Endothelial cell of umbilical vein (primary cell): ENCODE measurements at regions not wholly inside any gene's neighbourhood (a gene's known extent, or its start where the extent isn't known, plus 50 kb on each side); places are given as distances from the start of the nearest gene placed in this dataset.
"Not testable (repeated sequence)": the region's sequence is repeated elsewhere in the genome, so short reads cannot be mapped to it uniquely, and the experiment has no call there.

Experiments
- BruUV-seq: library from RNA; stranded (reverse); fragments of 400-500 nt; replicated peaks from 2 replicates; lab custom pipeline; 2021; lab: Mats Ljungman, UMichigan
- CTCF ChIA-PET: fragments of 300-600, 350-600 bp; sonication (Branson Sonifier 250); formaldehyde crosslinking; loops from one replicate; lab custom pipeline; 2021; ENCODE audit warnings: antibody characterized with exemption, inconsistent platforms; lab: Charles Lee
- POLR2A ChIA-PET: fragments of 300-600, 350-600 bp; sonication (Branson Sonifier 250); formaldehyde crosslinking; loops from one replicate; lab custom pipeline; 2021; ENCODE audit warnings: antibody characterized with exemption, inconsistent platforms; lab: Charles Lee
- DNase-seq: peaks from one replicate; pipeline ENCODE4 v3.0.0-alpha.2; 2011; ENCODE audit warnings: low read depth, low spot score
- FAIRE-seq: peaks from 2 replicates; lab custom pipeline; 2011; peaks lifted over from hg19 to GRCh38; lab: Jason Lieb, UNC
- H2AFZ ChIP-seq: 2 replicates; pipeline ENCODE4 v1.6.0; 2012; ENCODE audit warnings: low read depth, low read length, control low read depth, inconsistent platforms
- H3K27ac ChIP-seq: 2 replicates; pipeline ENCODE4 v1.5.1; 2011; ENCODE audit warnings: low read depth, mild to moderate bottlenecking, control low read depth, low read length, moderate library complexity; ENCODE audit not compliant: insufficient read depth
- H3K27me3 ChIP-seq, 2 experiments: 2 replicates each; pipeline versions ENCODE4 v1.6.0 to v1.6.1; 2011; ENCODE audit warnings: low read length in 2 of 2, mixed read lengths in 1 of 2; ENCODE audit not compliant: control insufficient read depth in 2 of 2, insufficient read depth in 2 of 2
- H3K36me3 ChIP-seq, 2 experiments: 2 replicates in 1 of 2; 3 replicates in 1 of 2; pipeline ENCODE4 v1.5.1; 2011; ENCODE audit warnings: low read length in 2 of 2, mild to moderate bottlenecking in 1 of 2, moderate library complexity in 1 of 2; ENCODE audit not compliant: control insufficient read depth in 2 of 2, insufficient read depth in 2 of 2; ENCODE audit errors: extremely low read depth in 1 of 2
- H3K4me1 ChIP-seq: 3 replicates; pipeline ENCODE4 v1.5.1; 2011; ENCODE audit warnings: mild to moderate bottlenecking, low read length; ENCODE audit not compliant: control insufficient read depth, insufficient read depth; ENCODE audit errors: extremely low read depth
- H3K4me2 ChIP-seq: 2 replicates; pipeline ENCODE4 v1.6.1; 2011; ENCODE audit warnings: low read length, control low read depth, mixed read lengths; ENCODE audit not compliant: insufficient read depth
- H3K4me3 ChIP-seq, 3 experiments: fragments of 200-600 bp in 1 of 3; sonication (generic), shearing (Covaris generic) in 1 of 3; replicated peaks in 1 of 3; 2 replicates each; pipeline ENCODE4 v1.5.1; 2011 to 2016; ENCODE audit warnings: control low read depth in 3 of 3, low read length in 3 of 3, mild to moderate bottlenecking in 2 of 3, inconsistent platforms in 1 of 3, low read depth in 1 of 3, moderate library complexity in 1 of 3; ENCODE audit not compliant: insufficient read depth in 1 of 3
- H3K79me2 ChIP-seq: 2 replicates; pipeline ENCODE4 v1.6.0; 2012; ENCODE audit warnings: low read length, inconsistent platforms; ENCODE audit not compliant: control insufficient read depth, insufficient read depth
- H3K9ac ChIP-seq: replicated peaks from 2 replicates; pipeline ENCODE3; 2011; ENCODE audit warnings: low read length, control low read depth; ENCODE audit not compliant: insufficient read depth; ENCODE audit errors: extremely low read depth
- H3K9me1 ChIP-seq: replicated peaks from 3 replicates; pipeline ENCODE4 v1.6.0; 2011; ENCODE audit warnings: mild to moderate bottlenecking, low read length; ENCODE audit not compliant: control insufficient read depth, insufficient read depth; ENCODE audit errors: extremely low read depth
- H3K9me3 ChIP-seq: replicated peaks from 2 replicates; pipeline ENCODE4 v1.5.1; 2012; ENCODE audit warnings: low read length, inconsistent platforms; ENCODE audit not compliant: control insufficient read depth, insufficient read depth
- H4K20me1 ChIP-seq: replicated peaks from 2 replicates; pipeline ENCODE3; 2011; ENCODE audit warnings: mild to moderate bottlenecking, low read length; ENCODE audit not compliant: control insufficient read depth, insufficient read depth; ENCODE audit errors: extremely low read depth
- CTCF ChIP-seq, 2 donors: IDR thresholded peaks; 1 replicate in 1 of 2; 2 replicates in 1 of 2; pipeline ENCODE4 v1.5.1; 2011; ENCODE audit warnings: low read length in 2 of 2, mild to moderate bottlenecking in 2 of 2, moderate library complexity in 2 of 2, control low read depth in 1 of 2, inconsistent platforms in 1 of 2, low read depth in 1 of 2; ENCODE audit not compliant: insufficient read depth in 1 of 2; ENCODE audit errors: extremely low read depth in 1 of 2
- EZH2 ChIP-seq: IDR thresholded peaks from 2 replicates; pipeline ENCODE4 v1.6.1; 2012; ENCODE audit warnings: borderline replicate concordance, low read depth, mild to moderate bottlenecking, moderate library complexity, low read length, inconsistent platforms; ENCODE audit not compliant: severe bottlenecking
- FOS ChIP-seq: IDR thresholded peaks from 2 replicates; pipeline ENCODE4 v1.6.1; 2011; ENCODE audit warnings: mild to moderate bottlenecking, low read length, moderate library complexity, borderline replicate concordance; ENCODE audit not compliant: insufficient read depth
- GATA2 ChIP-seq: IDR thresholded peaks from 2 replicates; pipeline ENCODE4 v1.7.0; 2011; ENCODE audit warnings: low read depth, mild to moderate bottlenecking, moderate library complexity, mixed read lengths, low read length; ENCODE audit not compliant: insufficient read length, insufficient read depth
- JUN ChIP-seq: IDR thresholded peaks from 2 replicates; pipeline ENCODE4 v1.6.1; 2011; ENCODE audit warnings: borderline replicate concordance, low read depth; ENCODE audit not compliant: insufficient read length, insufficient read depth
- MAX ChIP-seq: IDR thresholded peaks from 2 replicates; pipeline ENCODE4 v1.6.1; 2011; ENCODE audit not compliant: insufficient read depth, insufficient read length
- MYC ChIP-seq: IDR thresholded peaks from one replicate; pipeline ENCODE4 v1.6.1; 2011; ENCODE audit warnings: mild to moderate bottlenecking, low read depth, low read length
- POLR2A ChIP-seq: IDR thresholded peaks from 2 replicates; pipeline ENCODE4 v1.6.1; 2012; ENCODE audit warnings: low read depth, mild to moderate bottlenecking, control low read depth, low read length
- POLR2AphosphoS5 ChIP-seq: IDR thresholded peaks from 2 replicates; pipeline ENCODE4 v1.6.1; 2012; ENCODE audit warnings: low read depth, mild to moderate bottlenecking, control low read depth, low read length, moderate library complexity; ENCODE audit not compliant: insufficient read depth
- dilution Hi-C: fragments of 300-500 bp; cut with MboI; formaldehyde crosslinking; loops from one replicate; pipeline ENCODE4 v1.15.0; 2019; ENCODE audit warnings: low sequenced_read_pairs; ENCODE audit not compliant: extremely low pct_ligation_motif_present
- intact Hi-C: fragments of 100-400 bp; cut with micrococcal nuclease; formaldehyde crosslinking; loops from one replicate; pipeline ENCODE4 v1.10.0; 2022

- POLR2A ChIA-PET, result no interaction called here
These were observed 652.9 kb upstream of the USP24 start for GRCh38 chr1:55868026-55868425.

GRCh38 chr1:55867304-55867843 lies 652.2 kb upstream of the USP24 start:
- dilution Hi-C loops (no loop called here), intact Hi-C loops (no loop called here)
- Histone ChIP-seq H3K4me2 (no peak overlapping the region), H3K27ac (no peak overlapping the region), H3K79me2 (no peaks in the 10 kb centered on the region), H2AFZ (no peak overlapping the region), H3K9ac (no peak overlapping the region), H3K36me3 (no peaks in the 10 kb centered on the region), H3K9me1 (no peaks in the 10 kb centered on the region), H3K27me3 (no peaks in the 10 kb centered on the region), H3K9me3 (no peaks in the 10 kb centered on the region), H4K20me1 (no peaks in the 10 kb centered on the region), H3K4me3 (no peak overlapping the region), H3K4me1 (no peaks in the 10 kb centered on the region)
- DNase-seq (no peak), FAIRE-seq (no peak)
- BruUV-seq, result no TSS peak
- POLR2A ChIA-PET, result no interaction called here
- TF ChIP-seq CTCF (IDR thresholded peaks at IDR 0.05; ENCODE audit: extremely low read depth in 1 of 2, insufficient read depth in 1 of 2, low read depth in 1 of 2, low read length in 2 of 2), result no peak
- TF ChIP-seq POLR2A, result no peak
- no peak for TF ChIP-seq GATA2
- TF ChIP-seq FOS, result no peak
- no peak for TF ChIP-seq JUN
- no peak for TF ChIP-seq MYC
- CTCF ChIA-PET, result interaction anchor here (1.0 to 2.8 kb wide), 3 partner anchors 9 to 25 kb away, joined by 3 to 16 read pairs (median 3); no protein-coding TSS in a partner anchor

More at GRCh38 chr1:55868026-55868425, 652.9 kb upstream of the USP24 start:
- H3K36me3 ChIP-seq, result no peaks in the 10 kb centered on the region
- H2AFZ ChIP-seq, result no peak overlapping the region
- no TSS peak for BruUV-seq
- H3K9me1 ChIP-seq, result no peaks in the 10 kb centered on the region
- DNase-seq (peak; percentile 6), FAIRE-seq (no peak)
- TF ChIP-seq POLR2AphosphoS5 (no peak), FOS (no peak), MAX (no peak), EZH2 (no peak), JUN (no peak), MYC (no peak)
- intact Hi-C loops (no loop called here), dilution Hi-C loops (no loop called here)
- no peak overlapping the region for H3K27ac ChIP-seq
- H3K4me3 ChIP-seq, result no peak overlapping the region
- H3K79me2 ChIP-seq, result no peaks in the 10 kb centered on the region
- no peaks in the 10 kb centered on the region for H3K27me3 ChIP-seq
- CTCF ChIA-PET, result interaction anchor here (0.8 to 2.8 kb wide), 2 partner anchors 9 to 13 kb away, joined by 3 to 16 read pairs; no protein-coding TSS in a partner anchor
- no peaks in the 10 kb centered on the region for H3K9me3 ChIP-seq
- no peak overlapping the region for H3K9ac ChIP-seq
- H3K4me1 ChIP-seq, result no peaks in the 10 kb centered on the region
- H3K4me2 ChIP-seq, result no peak overlapping the region
- no peaks in the 10 kb centered on the region for H4K20me1 ChIP-seq

- H3K4me1 ChIP-seq, H3K9ac ChIP-seq, dilution Hi-C loops, H3K4me3 ChIP-seq, FAIRE-seq, intact Hi-C loops, H3K79me2 ChIP-seq, H3K9me3 ChIP-seq, H3K27ac ChIP-seq, DNase-seq, POLR2A ChIA-PET, H3K27me3 ChIP-seq, H3K9me1 ChIP-seq, BruUV-seq, H3K4me2 ChIP-seq, H2AFZ ChIP-seq, H3K36me3 ChIP-seq, H4K20me1 ChIP-seq: not testable (repeated sequence)
- CTCF ChIA-PET, result interaction anchor here (2.8 kb wide), 1 partner anchor 11 kb away, joined by 16 read pairs; no protein-coding TSS in a partner anchor
These were observed 650.6 kb upstream of the USP24 start for GRCh38 chr1:55865778-55866177.
